ENCODE measurements at regions not wholly inside any gene's neighbourhood (a gene's known extent, or its start where the extent isn't known, plus 50 kb on each side); places are given as distances from the start of the nearest gene placed in this dataset.
"Not testable (repeated sequence)": the region's sequence is repeated elsewhere in the genome, so short reads cannot be mapped to it uniquely, and the experiment has no call there.

GRCh38 chr5:7105358-7105757 is 290.6 kb upstream of the ADCY2 start:
- DNase-seq, result no peak

DNA sequence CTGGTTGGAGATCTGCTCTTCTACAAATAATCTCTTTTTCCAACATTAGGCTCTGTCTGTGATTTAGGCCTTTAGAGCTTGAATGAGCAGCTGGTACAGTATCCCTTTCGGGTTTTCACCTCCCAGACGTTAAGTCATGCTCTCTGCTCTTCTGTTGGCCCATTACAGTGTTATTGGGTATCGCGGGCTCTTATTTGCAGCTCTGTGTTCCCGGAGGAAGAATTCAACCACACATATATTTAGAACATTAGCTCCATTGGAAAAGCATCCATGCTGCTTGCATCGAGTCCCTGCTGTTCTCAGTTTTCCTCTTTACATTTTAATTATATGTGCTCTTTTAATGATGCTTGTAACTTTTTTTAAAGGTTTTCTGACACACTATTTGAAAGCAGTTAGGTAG is 278.0 kb upstream of the ADCY2 start:
- no peak for DNase-seq

GRCh38 chr5:7131680-7132079 is 264.3 kb upstream of the ADCY2 start:
- DNase-seq, result no peak

DNA sequence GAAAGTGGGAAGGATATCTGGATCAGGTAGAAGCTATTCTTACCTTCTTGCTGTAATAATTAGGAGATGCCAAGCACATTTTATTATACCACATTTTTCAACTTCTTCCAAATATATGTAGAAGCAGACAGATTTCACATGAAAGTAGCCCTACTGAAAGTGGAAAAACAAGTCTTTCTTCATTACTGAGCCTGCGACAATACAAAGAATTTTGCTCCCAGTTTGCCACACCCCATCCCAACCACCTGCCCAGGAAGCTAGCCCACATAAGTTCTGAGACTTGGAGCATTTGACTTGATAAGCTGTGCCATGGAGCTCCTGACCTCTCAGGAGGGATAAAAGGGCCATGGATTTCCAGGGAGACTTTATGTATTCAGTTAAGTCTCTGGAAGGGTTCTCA is 249.1 kb upstream of the ADCY2 start:
- no peak for DNase-seq

GRCh38 chr5:7157083-7157482 is 238.9 kb upstream of the ADCY2 start:
- no peak for DNase-seq

GRCh38 chr5:7169240-7169878 is 226.6 kb upstream of the ADCY2 start:
- no peak for DNase-seq

DNA sequence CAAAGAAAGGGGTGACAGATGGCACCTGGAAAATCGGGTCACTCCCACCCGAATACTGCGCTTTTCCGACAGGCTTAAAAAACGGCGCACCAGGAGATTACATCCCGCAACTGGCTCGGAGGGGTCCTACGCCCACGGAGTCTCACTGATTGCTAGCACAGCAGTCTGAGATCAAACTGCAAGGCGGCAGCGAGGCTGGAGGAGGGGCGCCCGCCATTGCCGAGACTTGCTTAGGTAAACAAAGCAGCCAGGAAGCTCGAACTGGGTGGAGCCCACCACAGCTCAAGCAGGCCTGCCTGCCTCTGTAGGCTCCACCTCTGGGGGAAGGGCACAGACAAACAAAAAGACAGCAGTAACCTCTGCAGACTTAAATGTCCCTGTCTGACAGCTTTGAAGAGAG is 225.2 kb upstream of the ADCY2 start:
- DNase-seq, result not testable (repeated sequence)

- DNase-seq, result no peak
Observed at GRCh38 chr5:7179364-7179763, 216.6 kb upstream of the ADCY2 start.

- no peak for DNase-seq
Observed at GRCh38 chr5:7181841-7182240, 214.1 kb upstream of the ADCY2 start.

GRCh38 chr5:7185742-7186141 is 210.2 kb upstream of the ADCY2 start:
- DNase-seq, result no peak

DNA sequence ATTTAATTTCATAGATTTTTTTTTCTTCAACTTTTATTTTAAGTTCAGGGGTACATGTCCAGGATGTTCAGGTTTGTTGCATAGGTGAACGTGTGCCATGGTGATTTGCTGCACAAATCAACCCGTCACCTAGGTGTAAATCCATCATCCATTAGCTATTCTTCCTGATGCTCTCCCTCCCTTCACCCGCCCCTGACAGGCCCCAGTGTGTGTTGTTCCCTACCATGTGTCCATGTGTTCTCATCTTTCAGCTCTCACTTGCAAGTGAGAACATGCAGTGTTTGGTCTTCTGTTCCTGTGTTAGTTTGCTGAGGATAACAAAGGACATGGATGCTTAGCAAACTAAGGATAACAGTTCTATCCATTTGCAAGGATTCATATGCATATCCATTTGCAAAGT is 209.1 kb upstream of the ADCY2 start:
- DNase-seq, result no peak

GRCh38 chr5:7190712-7191250 is 205.2 kb upstream of the ADCY2 start:
- DNase-seq, result no peak

GRCh38 chr5:7192016-7192415 is 203.9 kb upstream of the ADCY2 start:
- DNase-seq, result no peak

DNA sequence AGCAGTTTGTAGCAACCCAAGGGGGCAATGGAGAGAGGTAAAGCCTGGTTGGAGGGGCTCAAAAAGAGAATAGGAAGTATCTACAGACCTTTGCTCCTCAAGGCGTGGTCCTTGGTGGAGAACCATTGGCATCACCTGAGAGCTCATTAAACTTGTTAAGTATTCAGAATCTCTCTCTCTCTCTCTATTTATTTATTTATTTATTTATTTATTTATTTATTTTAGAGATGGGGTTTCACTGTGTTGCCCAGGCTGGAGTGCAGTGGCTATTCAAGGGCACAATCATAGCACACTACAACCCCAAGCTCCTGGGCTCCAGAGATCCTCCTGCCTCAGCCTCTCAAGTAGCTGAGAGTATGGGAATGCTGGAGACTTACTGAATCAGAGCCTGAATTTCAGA is 193.1 kb upstream of the ADCY2 start:
- no peak for DNase-seq

- no peak for DNase-seq
Observed at GRCh38 chr5:7207979-7208378, 188.0 kb upstream of the ADCY2 start.

GRCh38 chr5:7208938-7209337 is 187.0 kb upstream of the ADCY2 start:
- no peak for DNase-seq

DNA sequence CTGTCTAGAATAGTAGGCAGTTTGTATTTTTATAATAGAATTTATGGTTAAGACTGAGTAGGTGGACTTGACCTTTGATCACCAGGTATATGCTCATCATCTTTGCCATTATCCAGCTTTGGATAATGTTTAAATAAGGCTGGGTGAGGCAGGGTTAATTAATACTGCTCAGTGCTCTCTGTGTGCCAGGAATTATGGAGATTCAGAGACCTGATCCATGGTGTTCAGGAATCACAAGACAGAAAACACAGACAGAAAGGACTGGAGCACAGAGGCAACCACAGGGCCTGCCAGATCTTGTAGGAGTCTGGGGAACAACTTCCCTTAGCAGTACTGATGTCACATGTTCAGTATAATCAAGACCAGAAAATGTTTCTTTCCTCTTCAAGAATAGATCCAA is 186.3 kb upstream of the ADCY2 start:
- no peak for DNase-seq

- DNase-seq, result no peak
Observed at GRCh38 chr5:7210549-7210948, 185.4 kb upstream of the ADCY2 start.

DNA sequence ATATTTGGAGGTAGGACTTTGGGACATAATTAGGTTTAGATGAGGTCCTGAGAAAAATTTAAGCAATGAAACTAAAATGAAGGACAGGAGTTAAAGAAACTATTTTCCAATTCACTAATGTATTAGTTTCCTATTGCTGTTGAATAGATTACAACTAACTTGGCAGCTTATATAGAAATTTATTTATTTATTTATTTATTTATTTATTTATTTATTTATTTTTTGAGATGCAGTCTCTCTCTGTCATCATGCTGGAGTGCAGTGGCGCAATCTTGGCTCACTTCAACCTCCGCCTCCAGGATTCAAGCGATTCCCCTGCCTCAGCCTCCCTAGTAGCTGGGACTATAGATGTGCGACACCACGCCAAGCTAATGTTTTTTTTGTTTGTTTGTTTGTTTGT is 182.4 kb upstream of the ADCY2 start:
- no peak for DNase-seq

GRCh38 chr5:7214906-7215416 is 181.0 kb upstream of the ADCY2 start:
- DNase-seq, result no peak

DNA sequence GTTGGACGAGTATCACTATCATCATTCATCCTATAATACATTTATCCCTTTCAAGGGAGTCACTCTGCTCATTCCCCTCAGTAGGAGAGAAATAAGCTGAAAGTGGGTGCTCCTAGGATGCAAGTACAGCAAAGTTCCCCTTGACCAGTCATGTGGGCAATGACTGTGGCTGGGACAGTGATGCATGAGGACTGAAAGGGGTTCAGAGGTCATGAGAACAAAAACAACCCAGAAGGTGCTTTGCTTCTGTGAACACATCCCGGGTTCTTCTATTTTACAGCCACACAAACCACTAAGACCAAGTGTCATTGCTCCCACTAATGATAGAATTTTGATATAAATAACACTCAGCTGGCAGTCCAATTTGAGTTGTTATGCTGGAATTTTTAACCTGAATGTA is 177.8 kb upstream of the ADCY2 start:
- DNase-seq, result no peak

GRCh38 chr5:7220156-7220555 is 175.8 kb upstream of the ADCY2 start:
- DNase-seq, result no peak

DNA sequence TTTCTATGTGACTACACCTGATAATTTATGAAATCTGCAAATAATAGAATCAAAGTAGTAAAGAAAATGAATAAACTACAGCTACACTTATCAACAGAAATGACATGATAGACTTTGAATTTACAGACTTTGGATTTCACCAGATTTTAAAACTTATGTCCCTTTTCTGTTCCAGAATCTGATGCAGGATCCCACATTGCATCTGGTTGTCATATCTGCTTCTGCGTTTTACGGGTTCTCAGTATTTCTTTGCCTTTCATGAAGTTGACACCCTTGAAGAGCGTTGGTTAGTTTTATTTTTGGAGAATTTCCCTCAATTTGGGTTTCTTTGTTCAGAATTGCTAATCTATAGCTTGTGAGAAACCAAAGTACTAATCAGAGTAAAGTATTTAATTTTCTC is 174.9 kb upstream of the ADCY2 start:
- DNase-seq, result no peak

- DNase-seq, result no peak
Observed at GRCh38 chr5:7225826-7226225, 170.1 kb upstream of the ADCY2 start.

- DNase-seq, result no peak
Observed at GRCh38 chr5:7242118-7242710, 153.7 kb upstream of the ADCY2 start.

Measured in stimulated activated CD4-positive, alpha-beta T cell treated with anti-CD3 and anti-CD28 coated beads, Interleukin-1b, Interleukin-23, amount 100 ng/mL, for 48 hours (primary cell).